Liver (tissue), 8 donors: ENCODE measurements at regions not wholly inside any gene's neighbourhood (a gene's known extent, or its start where the extent isn't known, plus 50 kb on each side); places are given as distances from the start of the nearest gene placed in this dataset.

Experiments used
- DNase-seq: peaks from one replicate; pipeline ENCODE4 v3.0.0-alpha.2; 2017; ENCODE audit warnings: low spot score
- H3K27ac ChIP-seq, 2 donors: one replicate each; pipeline ENCODE4 v1.7.0; 2013; ENCODE audit warnings: inconsistent platforms in 2 of 2, low read length in 2 of 2, control low read depth in 1 of 2, low read depth in 1 of 2, mild to moderate bottlenecking in 1 of 2
- H3K27me3 ChIP-seq, 4 donors: one replicate each; pipeline versions ENCODE4 v1.6.1 to v1.7.0; 2013; ENCODE audit warnings: low read length in 3 of 4, inconsistent platforms in 1 of 4, mild to moderate bottlenecking in 1 of 4, moderate library complexity in 1 of 4; ENCODE audit not compliant: control insufficient read depth in 4 of 4, insufficient read depth in 4 of 4
- H3K36me3 ChIP-seq, 4 donors: one replicate each; pipeline versions ENCODE4 v1.6.1 to v1.7.0; 2013; ENCODE audit warnings: low read length in 3 of 4, mild to moderate bottlenecking in 3 of 4, low read depth in 1 of 4, moderate library complexity in 1 of 4; ENCODE audit not compliant: control insufficient read depth in 4 of 4, insufficient read depth in 3 of 4
- H3K4me1 ChIP-seq, 4 donors: one replicate each; pipeline versions ENCODE4 v1.6.1 to v1.7.0; 2013; ENCODE audit warnings: low read length in 3 of 4, mild to moderate bottlenecking in 3 of 4, moderate library complexity in 1 of 4; ENCODE audit not compliant: control insufficient read depth in 4 of 4, insufficient read depth in 4 of 4
- H3K4me3 ChIP-seq, 3 donors: one replicate each; pipeline versions ENCODE4 v1.6.1 to v1.7.0; 2013; ENCODE audit warnings: low read length in 3 of 3, control low read depth in 1 of 3, low read depth in 1 of 3, mild to moderate bottlenecking in 1 of 3
- H3K9ac ChIP-seq, 2 donors: one replicate each; pipeline ENCODE4 v1.7.0; 2013; ENCODE audit warnings: low read length in 2 of 2, mild to moderate bottlenecking in 2 of 2, moderate library complexity in 2 of 2, control low read depth in 1 of 2, low read depth in 1 of 2
- H3K9me3 ChIP-seq, 4 donors: one replicate each; pipeline versions ENCODE4 v1.6.1 to v1.7.0; 2013; ENCODE audit warnings: low read length in 3 of 4; ENCODE audit not compliant: control insufficient read depth in 4 of 4
- ATF3 ChIP-seq: IDR thresholded peaks from 2 replicates; pipeline ENCODE4 v1.6.1; 2016; ENCODE audit warnings: antibody characterized with exemption
- CTCF ChIP-seq: fragments of 150-350 bp; IDR thresholded peaks from 2 replicates; pipeline ENCODE4 v1.5.1; 2017; ENCODE audit warnings: improper control_type of control experiment, low read depth, low read length; ENCODE audit not compliant: missing input control
- EGR1 ChIP-seq, 2 donors: IDR thresholded peaks; 2 replicates each; pipeline ENCODE4 v1.6.1; 2016 to 2018; ENCODE audit warnings: antibody characterized with exemption in 2 of 2, low read depth in 2 of 2
- FOXA1 ChIP-seq: IDR thresholded peaks from 2 replicates; pipeline ENCODE4 v1.6.1; 2016; ENCODE audit warnings: antibody characterized with exemption
- FOXA2 ChIP-seq: IDR thresholded peaks from 2 replicates; pipeline ENCODE4 v1.6.1; 2016; ENCODE audit warnings: antibody characterized with exemption
- GABPA ChIP-seq, 2 donors: IDR thresholded peaks in 1 of 2; conservative IDR thresholded peaks in 1 of 2; 2 replicates each; pipeline ENCODE4 v1.6.1; 2016; ENCODE audit warnings: antibody characterized with exemption in 2 of 2, mild to moderate bottlenecking in 1 of 2, moderate library complexity in 1 of 2
- HNF4A ChIP-seq, 2 donors: conservative IDR thresholded peaks; 2 replicates each; pipeline ENCODE4 v1.6.1; 2016; ENCODE audit warnings: antibody characterized with exemption in 2 of 2, mild to moderate bottlenecking in 2 of 2
- HNF4G ChIP-seq: IDR thresholded peaks from 2 replicates; pipeline ENCODE4 v1.6.1; 2016; ENCODE audit warnings: antibody characterized with exemption
- JUND ChIP-seq, 2 donors: IDR thresholded peaks; 2 replicates each; pipeline ENCODE4 v1.6.1; 2016; ENCODE audit warnings: antibody characterized with exemption in 2 of 2
- MAX ChIP-seq: IDR thresholded peaks from 2 replicates; pipeline ENCODE4 v1.6.1; 2016; ENCODE audit warnings: antibody characterized with exemption
- NR2F2 ChIP-seq: IDR thresholded peaks from 2 replicates; pipeline ENCODE4 v1.6.1; 2016; ENCODE audit warnings: antibody characterized with exemption
- RAD21 ChIP-seq, 2 donors: IDR thresholded peaks; 2 replicates each; pipeline ENCODE4 v1.6.1; 2016; ENCODE audit warnings: antibody characterized with exemption in 2 of 2, mild to moderate bottlenecking in 2 of 2
- REST ChIP-seq: IDR thresholded peaks from 2 replicates; pipeline ENCODE4 v1.6.1; 2016; ENCODE audit warnings: antibody characterized with exemption, mild to moderate bottlenecking
- RXRA ChIP-seq, 2 donors: IDR thresholded peaks; 2 replicates each; pipeline ENCODE4 v1.6.1; 2017 to 2018; ENCODE audit warnings: antibody characterized with exemption in 2 of 2, mild to moderate bottlenecking in 1 of 2
- SP1 ChIP-seq: IDR thresholded peaks from 2 replicates; pipeline ENCODE4 v1.6.1; 2018; ENCODE audit warnings: antibody characterized with exemption, mild to moderate bottlenecking
- TAF1 ChIP-seq: conservative IDR thresholded peaks from 2 replicates; pipeline ENCODE4 v1.6.1; 2016; ENCODE audit warnings: antibody characterized with exemption, mild to moderate bottlenecking
- YY1 ChIP-seq: IDR thresholded peaks from 2 replicates; pipeline ENCODE4 v1.6.1; 2016; ENCODE audit warnings: antibody characterized with exemption, mild to moderate bottlenecking
- ZBTB33 ChIP-seq: IDR thresholded peaks from 2 replicates; pipeline ENCODE4 v1.6.1; 2016; ENCODE audit warnings: antibody characterized with exemption
- WGBS: extraction: QIAGEN DNeasy Blood & Tissue Kit; methylation state at CpG from one replicate; pipeline ENCODE4 v1.1.7; 2013; 5-methylcytosine and 5-hydroxymethylcytosine counted together
- donor health status: healthy.
- donor health status: healthy.
- donor health status: healthy.
- donor health status: healthy.
- donor health status: healthy.

- H3K36me3 ChIP-seq: no peaks in the 10 kb centered on the region
- no peak overlapping the region for H3K4me3 ChIP-seq
- no peaks in the 10 kb centered on the region for H3K9me3 ChIP-seq
- H3K27me3 ChIP-seq: no peaks in the 10 kb centered on the region
- DNase-seq: no peak
- no peak for TF ChIP-seq ZBTB33
- no peak for TF ChIP-seq ATF3
- TF ChIP-seq RAD21 (IDR thresholded peaks at IDR 0.05): no peak
- no peak for TF ChIP-seq FOXA1
- TF ChIP-seq MAX: no peak
- TF ChIP-seq YY1: no peak
- no peak for TF ChIP-seq JUND (IDR thresholded peaks at IDR 0.05)
- no peak for TF ChIP-seq NR2F2
- TF ChIP-seq REST: no peak
- TF ChIP-seq TAF1: no peak
- no peak for TF ChIP-seq FOXA2
- no peak for TF ChIP-seq EGR1 (IDR thresholded peaks at IDR 0.05; ENCODE audit: low read depth in 2 of 2)
- TF ChIP-seq HNF4A (conservative IDR thresholded peaks at IDR 0.05): no peak
- no peak for TF ChIP-seq CTCF
- no peak for TF ChIP-seq RXRA (IDR thresholded peaks at IDR 0.05)
- no peak for TF ChIP-seq SP1
- no peak for TF ChIP-seq HNF4G
- no peak for TF ChIP-seq GABPA (IDR thresholded peaks at IDR 0.05 in 1 of 2, conservative IDR thresholded peaks at IDR 0.05 in 1 of 2)
- no peak overlapping the region for H3K9ac ChIP-seq
- 93% methylated on average over 2 of the region's 2 CpGs for WGBS
- H3K27ac ChIP-seq: no peak overlapping the region
- no peaks in the 10 kb centered on the region for H3K4me1 ChIP-seq
Observed at GRCh38 chr2:157058161-157058560, 199.3 kb upstream of the GALNT5 start.

GRCh38 chr2:157059036-157059435, 198.5 kb upstream of the GALNT5 start:
- WGBS: 79% methylated on average over 2 of the region's 2 CpGs
- Histone ChIP-seq H3K9me3 (no peaks in the 10 kb centered on the region), H3K36me3 (no peaks in the 10 kb centered on the region), H3K27ac (no peak overlapping the region), H3K4me3 (no peak overlapping the region), H3K27me3 (no peaks in the 10 kb centered on the region), H3K9ac (no peak overlapping the region), H3K4me1 (no peaks in the 10 kb centered on the region)
- DNase-seq: no peak
- no peak for TF ChIP-seq CTCF
- TF ChIP-seq EGR1 (IDR thresholded peaks at IDR 0.05; ENCODE audit: low read depth in 2 of 2): no peak
- TF ChIP-seq HNF4G: no peak
- TF ChIP-seq REST: no peak
- no peak for TF ChIP-seq NR2F2
- TF ChIP-seq HNF4A (conservative IDR thresholded peaks at IDR 0.05): no peak
- TF ChIP-seq MAX: no peak
- TF ChIP-seq GABPA (IDR thresholded peaks at IDR 0.05 in 1 of 2, conservative IDR thresholded peaks at IDR 0.05 in 1 of 2): no peak
- no peak for TF ChIP-seq SP1
- no peak for TF ChIP-seq JUND (IDR thresholded peaks at IDR 0.05)
- no peak for TF ChIP-seq FOXA2
- TF ChIP-seq TAF1: no peak
- TF ChIP-seq RAD21 (IDR thresholded peaks at IDR 0.05): no peak
- no peak for TF ChIP-seq YY1
